Endothelial cell of umbilical vein (primary cell): ENCODE measurements at regions not wholly inside any gene's neighbourhood (a gene's known extent, or its start where the extent isn't known, plus 50 kb on each side); places are given as distances from the start of the nearest gene placed in this dataset.

Experiments used
- BruUV-seq: library from RNA; stranded (reverse); fragments of 400-500 nt; replicated peaks from 2 replicates; lab custom pipeline; 2021; lab: Mats Ljungman, UMichigan
- CTCF ChIA-PET: fragments of 300-600, 350-600 bp; sonication (Branson Sonifier 250); formaldehyde crosslinking; loops from one replicate; lab custom pipeline; 2021; ENCODE audit warnings: antibody characterized with exemption, inconsistent platforms; lab: Charles Lee
- POLR2A ChIA-PET: fragments of 300-600, 350-600 bp; sonication (Branson Sonifier 250); formaldehyde crosslinking; loops from one replicate; lab custom pipeline; 2021; ENCODE audit warnings: antibody characterized with exemption, inconsistent platforms; lab: Charles Lee
- DNase-seq: peaks from one replicate; pipeline ENCODE4 v3.0.0-alpha.2; 2011; ENCODE audit warnings: low read depth, low spot score
- FAIRE-seq: peaks from 2 replicates; lab custom pipeline; 2011; peaks lifted over from hg19 to GRCh38; lab: Jason Lieb, UNC
- H2AFZ ChIP-seq: 2 replicates; pipeline ENCODE4 v1.6.0; 2012; ENCODE audit warnings: low read depth, low read length, control low read depth, inconsistent platforms
- H3K27ac ChIP-seq: 2 replicates; pipeline ENCODE4 v1.5.1; 2011; ENCODE audit warnings: low read depth, mild to moderate bottlenecking, control low read depth, low read length, moderate library complexity; ENCODE audit not compliant: insufficient read depth
- H3K27me3 ChIP-seq, 2 experiments: 2 replicates each; pipeline versions ENCODE4 v1.6.0 to v1.6.1; 2011; ENCODE audit warnings: low read length in 2 of 2, mixed read lengths in 1 of 2; ENCODE audit not compliant: control insufficient read depth in 2 of 2, insufficient read depth in 2 of 2
- H3K36me3 ChIP-seq, 2 experiments: 2 replicates in 1 of 2; 3 replicates in 1 of 2; pipeline ENCODE4 v1.5.1; 2011; ENCODE audit warnings: low read length in 2 of 2, mild to moderate bottlenecking in 1 of 2, moderate library complexity in 1 of 2; ENCODE audit not compliant: control insufficient read depth in 2 of 2, insufficient read depth in 2 of 2; ENCODE audit errors: extremely low read depth in 1 of 2
- H3K4me1 ChIP-seq: 3 replicates; pipeline ENCODE4 v1.5.1; 2011; ENCODE audit warnings: mild to moderate bottlenecking, low read length; ENCODE audit not compliant: control insufficient read depth, insufficient read depth; ENCODE audit errors: extremely low read depth
- H3K4me2 ChIP-seq: 2 replicates; pipeline ENCODE4 v1.6.1; 2011; ENCODE audit warnings: low read length, control low read depth, mixed read lengths; ENCODE audit not compliant: insufficient read depth
- H3K4me3 ChIP-seq, 3 experiments: fragments of 200-600 bp in 1 of 3; sonication (generic), shearing (Covaris generic) in 1 of 3; replicated peaks in 1 of 3; 2 replicates each; pipeline ENCODE4 v1.5.1; 2011 to 2016; ENCODE audit warnings: control low read depth in 3 of 3, low read length in 3 of 3, mild to moderate bottlenecking in 2 of 3, inconsistent platforms in 1 of 3, low read depth in 1 of 3, moderate library complexity in 1 of 3; ENCODE audit not compliant: insufficient read depth in 1 of 3
- H3K79me2 ChIP-seq: 2 replicates; pipeline ENCODE4 v1.6.0; 2012; ENCODE audit warnings: low read length, inconsistent platforms; ENCODE audit not compliant: control insufficient read depth, insufficient read depth
- H3K9ac ChIP-seq: replicated peaks from 2 replicates; pipeline ENCODE3; 2011; ENCODE audit warnings: low read length, control low read depth; ENCODE audit not compliant: insufficient read depth; ENCODE audit errors: extremely low read depth
- H3K9me1 ChIP-seq: replicated peaks from 3 replicates; pipeline ENCODE4 v1.6.0; 2011; ENCODE audit warnings: mild to moderate bottlenecking, low read length; ENCODE audit not compliant: control insufficient read depth, insufficient read depth; ENCODE audit errors: extremely low read depth
- H3K9me3 ChIP-seq: replicated peaks from 2 replicates; pipeline ENCODE4 v1.5.1; 2012; ENCODE audit warnings: low read length, inconsistent platforms; ENCODE audit not compliant: control insufficient read depth, insufficient read depth
- H4K20me1 ChIP-seq: replicated peaks from 2 replicates; pipeline ENCODE3; 2011; ENCODE audit warnings: mild to moderate bottlenecking, low read length; ENCODE audit not compliant: control insufficient read depth, insufficient read depth; ENCODE audit errors: extremely low read depth
- EZH2 ChIP-seq: IDR thresholded peaks from 2 replicates; pipeline ENCODE4 v1.6.1; 2012; ENCODE audit warnings: borderline replicate concordance, low read depth, mild to moderate bottlenecking, moderate library complexity, low read length, inconsistent platforms; ENCODE audit not compliant: severe bottlenecking
- FOS ChIP-seq: IDR thresholded peaks from 2 replicates; pipeline ENCODE4 v1.6.1; 2011; ENCODE audit warnings: mild to moderate bottlenecking, low read length, moderate library complexity, borderline replicate concordance; ENCODE audit not compliant: insufficient read depth
- GATA2 ChIP-seq: IDR thresholded peaks from 2 replicates; pipeline ENCODE4 v1.7.0; 2011; ENCODE audit warnings: low read depth, mild to moderate bottlenecking, moderate library complexity, mixed read lengths, low read length; ENCODE audit not compliant: insufficient read length, insufficient read depth
- JUN ChIP-seq: IDR thresholded peaks from 2 replicates; pipeline ENCODE4 v1.6.1; 2011; ENCODE audit warnings: borderline replicate concordance, low read depth; ENCODE audit not compliant: insufficient read length, insufficient read depth
- MYC ChIP-seq: IDR thresholded peaks from one replicate; pipeline ENCODE4 v1.6.1; 2011; ENCODE audit warnings: mild to moderate bottlenecking, low read depth, low read length
- POLR2A ChIP-seq: IDR thresholded peaks from 2 replicates; pipeline ENCODE4 v1.6.1; 2012; ENCODE audit warnings: low read depth, mild to moderate bottlenecking, control low read depth, low read length
- POLR2AphosphoS5 ChIP-seq: IDR thresholded peaks from 2 replicates; pipeline ENCODE4 v1.6.1; 2012; ENCODE audit warnings: low read depth, mild to moderate bottlenecking, control low read depth, low read length, moderate library complexity; ENCODE audit not compliant: insufficient read depth
- dilution Hi-C: fragments of 300-500 bp; cut with MboI; formaldehyde crosslinking; loops from one replicate; pipeline ENCODE4 v1.15.0; 2019; ENCODE audit warnings: low sequenced_read_pairs; ENCODE audit not compliant: extremely low pct_ligation_motif_present
- intact Hi-C: fragments of 100-400 bp; cut with micrococcal nuclease; formaldehyde crosslinking; loops from one replicate; pipeline ENCODE4 v1.10.0; 2022
- TF ChIP-seq, protein P1 (sequence below): IDR thresholded peaks from 2 replicates; pipeline ENCODE4 v1.6.1; 2011; ENCODE audit not compliant: insufficient read depth, insufficient read length
- TF ChIP-seq, protein P2 (sequence below), 2 donors: IDR thresholded peaks; 1 replicate in 1 of 2; 2 replicates in 1 of 2; pipeline ENCODE4 v1.5.1; 2011; ENCODE audit warnings: low read length in 2 of 2, mild to moderate bottlenecking in 2 of 2, moderate library complexity in 2 of 2, control low read depth in 1 of 2, inconsistent platforms in 1 of 2, low read depth in 1 of 2; ENCODE audit not compliant: insufficient read depth in 1 of 2; ENCODE audit errors: extremely low read depth in 1 of 2

DNA sequence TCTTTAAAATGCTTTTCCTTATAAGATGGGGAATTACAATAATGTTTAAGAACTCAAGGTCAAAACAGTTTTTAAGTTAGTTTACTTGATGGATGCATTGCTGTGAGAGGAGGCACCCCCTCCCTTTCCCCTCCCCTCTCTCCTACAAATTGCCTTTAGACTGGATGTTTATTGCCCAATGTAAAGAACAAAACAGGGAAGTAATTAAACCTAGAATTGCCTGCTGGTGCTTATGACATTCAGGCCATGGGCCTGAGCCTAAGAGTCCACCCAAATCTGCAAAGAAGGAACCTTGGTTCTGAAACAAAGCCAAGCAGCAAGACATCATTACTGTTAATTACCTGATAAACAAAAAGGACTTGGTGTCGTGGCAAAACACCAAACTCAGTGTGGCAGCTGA lies 630.3 kb downstream of the ISL1 start:
- intact Hi-C loops = no loop called here
- DNase-seq (no peak), FAIRE-seq (no peak)
- H2AFZ ChIP-seq = no peak overlapping the region
- BruUV-seq = no TSS peak
- H3K9me1 ChIP-seq = no peaks in the 10 kb centered on the region
- no peak overlapping the region for H3K27ac ChIP-seq
- CTCF ChIA-PET = interaction anchor here (0.6 to 1.4 kb wide), 3 partner anchors 341 to 1050 kb away, joined by 4 to 5 read pairs (median 4); no protein-coding TSS in a partner anchor
- no peak overlapping the region for H3K9ac ChIP-seq
- no peak for TF ChIP-seq POLR2AphosphoS5
- TF ChIP-seq, protein P1, sequence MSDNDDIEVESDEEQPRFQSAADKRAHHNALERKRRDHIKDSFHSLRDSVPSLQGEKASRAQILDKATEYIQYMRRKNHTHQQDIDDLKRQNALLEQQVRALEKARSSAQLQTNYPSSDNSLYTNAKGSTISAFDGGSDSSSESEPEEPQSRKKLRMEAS = no peak
- no peak for TF ChIP-seq FOS
- TF ChIP-seq MYC = no peak
- no peak for TF ChIP-seq JUN
- TF ChIP-seq, protein P2, sequence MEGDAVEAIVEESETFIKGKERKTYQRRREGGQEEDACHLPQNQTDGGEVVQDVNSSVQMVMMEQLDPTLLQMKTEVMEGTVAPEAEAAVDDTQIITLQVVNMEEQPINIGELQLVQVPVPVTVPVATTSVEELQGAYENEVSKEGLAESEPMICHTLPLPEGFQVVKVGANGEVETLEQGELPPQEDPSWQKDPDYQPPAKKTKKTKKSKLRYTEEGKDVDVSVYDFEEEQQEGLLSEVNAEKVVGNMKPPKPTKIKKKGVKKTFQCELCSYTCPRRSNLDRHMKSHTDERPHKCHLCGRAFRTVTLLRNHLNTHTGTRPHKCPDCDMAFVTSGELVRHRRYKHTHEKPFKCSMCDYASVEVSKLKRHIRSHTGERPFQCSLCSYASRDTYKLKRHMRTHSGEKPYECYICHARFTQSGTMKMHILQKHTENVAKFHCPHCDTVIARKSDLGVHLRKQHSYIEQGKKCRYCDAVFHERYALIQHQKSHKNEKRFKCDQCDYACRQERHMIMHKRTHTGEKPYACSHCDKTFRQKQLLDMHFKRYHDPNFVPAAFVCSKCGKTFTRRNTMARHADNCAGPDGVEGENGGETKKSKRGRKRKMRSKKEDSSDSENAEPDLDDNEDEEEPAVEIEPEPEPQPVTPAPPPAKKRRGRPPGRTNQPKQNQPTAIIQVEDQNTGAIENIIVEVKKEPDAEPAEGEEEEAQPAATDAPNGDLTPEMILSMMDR (IDR thresholded peaks at IDR 0.05; ENCODE audit: extremely low read depth in 1 of 2, insufficient read depth in 1 of 2, low read depth in 1 of 2, low read length in 2 of 2) = no peak
- no peak for TF ChIP-seq POLR2A
- TF ChIP-seq EZH2 = no peak
- no peak for TF ChIP-seq GATA2
- no peaks in the 10 kb centered on the region for H3K79me2 ChIP-seq
- no peak overlapping the region for H3K4me3 ChIP-seq
- no peaks in the 10 kb centered on the region for H4K20me1 ChIP-seq
- dilution Hi-C loops = no loop called here
- H3K36me3 ChIP-seq = no peaks in the 10 kb centered on the region
- H3K4me1 ChIP-seq = no peaks in the 10 kb centered on the region
- no peak overlapping the region for H3K4me2 ChIP-seq
- H3K9me3 ChIP-seq = no peaks in the 10 kb centered on the region
- POLR2A ChIA-PET = no interaction called here
- no peaks in the 10 kb centered on the region for H3K27me3 ChIP-seq
